ENCODE measurements at regions not wholly inside any gene's neighbourhood (a gene's known extent, or its start where the extent isn't known, plus 50 kb on each side); places are given as distances from the start of the nearest gene placed in this dataset.

- TF ChIP-seq POLR2A (IDR thresholded peaks at IDR 0.05) (no peak), POLR2AphosphoS5 (IDR thresholded peaks at IDR 0.05) (no peak), CTCF (IDR thresholded peaks at IDR 0.05) (no peak)
Observed at GRCh38 chr15:87394676-87395075, 861.9 kb downstream of the NTRK3 start.
